K562 (cell line): ENCODE measurements at regions not wholly inside any gene's neighbourhood (a gene's known extent, or its start where the extent isn't known, plus 50 kb on each side); places are given as distances from the start of the nearest gene placed in this dataset.

ENCODE experiments used
- ATAC-seq: fragments of 200-7000 bp; cut with Tn5 transposase; 3 replicates; pipeline ENCODE4 v1.9.1; 2020; ENCODE audit warnings: moderate library complexity
- BruUV-seq: library from RNA; stranded (reverse); fragments of 400-500 nt; replicated peaks from 2 replicates; lab custom pipeline; 2021; lab: Mats Ljungman, UMichigan
- CTCF ChIA-PET: fragments of 300-600 bp; formaldehyde crosslinking; extraction: SDS; loops from one replicate; lab custom pipeline; 2021; ENCODE audit warnings: low intra/inter-chr PET ratio; lab: Yijun Ruan, JAX
- POLR2A ChIA-PET: fragments of 300-600, 350-650 bp; sonication (Branson Sonifier 250); formaldehyde crosslinking; extraction: SDS; loops from one replicate; lab custom pipeline; 2021; ENCODE audit warnings: antibody characterized with exemption, inconsistent platforms; lab: Yijun Ruan, JAX
- DNase-seq, 4 experiments: peaks; one replicate each; pipeline versions ENCODE4 v3.0.0 to v3.0.0-alpha.2; 2011 to 2018; ENCODE audit warnings: low spot score in 3 of 4, mixed read lengths in 3 of 4; ENCODE audit errors: extremely low read depth in 1 of 4
- FAIRE-seq: peaks from 2 replicates; lab custom pipeline; 2011; peaks lifted over from hg19 to GRCh38; lab: Jason Lieb, UNC
- H2AFZ ChIP-seq: 2 replicates; pipeline ENCODE4 v1.6.0; 2011; ENCODE audit warnings: low read depth, low read length, control low read depth, inconsistent platforms
- H3K27ac ChIP-seq: fragments of 200-600 bp; 3 replicates; pipeline ENCODE4 v1.8.0; 2011; ENCODE audit warnings: low read depth, mild to moderate bottlenecking, control low read depth, inconsistent platforms, low read length, moderate library complexity, mixed read lengths; ENCODE audit errors: extremely low read depth
- H3K27me3 ChIP-seq, 2 experiments: fragments of 300-600 bp in 1 of 2; 2 replicates in 1 of 2; 3 replicates in 1 of 2; pipeline versions ENCODE4 v1.6.0 to v1.8.0; 2011; ENCODE audit warnings: inconsistent platforms in 2 of 2, low read length in 2 of 2, mild to moderate bottlenecking in 1 of 2, mixed read lengths in 1 of 2, moderate library complexity in 1 of 2; ENCODE audit not compliant: control insufficient read depth in 2 of 2, insufficient read depth in 2 of 2
- H3K36me3 ChIP-seq: fragments of 300-600 bp; 3 replicates; pipeline ENCODE4 v1.8.0; 2011; ENCODE audit warnings: mild to moderate bottlenecking, low read length, inconsistent platforms; ENCODE audit not compliant: control insufficient read depth, insufficient read depth
- H3K4me1 ChIP-seq, 2 experiments: fragments of 200-600 bp in 1 of 2; replicated peaks in 1 of 2; 2 replicates in 1 of 2; 3 replicates in 1 of 2; pipeline versions ENCODE4 v1.5.1 to v1.8.0; 2011; ENCODE audit warnings: inconsistent platforms in 2 of 2, low read length in 2 of 2, mild to moderate bottlenecking in 1 of 2, mixed read lengths in 1 of 2, moderate library complexity in 1 of 2; ENCODE audit not compliant: control insufficient read depth in 2 of 2, insufficient read depth in 2 of 2
- H3K4me2 ChIP-seq: 2 replicates; pipeline ENCODE4 v1.6.1; 2011; ENCODE audit warnings: low read length, control low read depth, inconsistent platforms, mixed read lengths; ENCODE audit not compliant: insufficient read depth
- H3K4me3 ChIP-seq: fragments of 200-600 bp; sonication (generic), shearing (Covaris generic); 2 replicates; pipeline ENCODE4 v1.5.1; 2016; ENCODE audit warnings: control low read depth, inconsistent platforms
- H3K79me2 ChIP-seq: fragments of 200-600 bp; 3 replicates; pipeline ENCODE4 v1.8.0; 2011; ENCODE audit warnings: low read length, inconsistent platforms; ENCODE audit not compliant: control insufficient read depth, insufficient read depth
- H3K9ac ChIP-seq, 2 experiments: 2 replicates each; pipeline versions ENCODE4 v1.6.0 to v1.6.1; 2011; ENCODE audit warnings: low read depth in 2 of 2, low read length in 2 of 2, control low read depth in 1 of 2, inconsistent platforms in 1 of 2, mild to moderate bottlenecking in 1 of 2, mixed read lengths in 1 of 2; ENCODE audit not compliant: insufficient read depth in 1 of 2
- H3K9me1 ChIP-seq: one replicate; pipeline ENCODE4 v1.6.0; 2011; ENCODE audit warnings: inconsistent platforms, mild to moderate bottlenecking, low read length, moderate library complexity; ENCODE audit not compliant: control insufficient read depth, insufficient read depth
- H3K9me3 ChIP-seq: replicated peaks from 2 replicates; pipeline ENCODE4 v1.5.1; 2011; ENCODE audit warnings: low read depth, low read length, inconsistent platforms; ENCODE audit not compliant: control insufficient read depth, insufficient read depth
- H4K20me1 ChIP-seq: replicated peaks from 2 replicates; pipeline ENCODE4 v1.6.1; 2011; ENCODE audit warnings: low read length, inconsistent platforms, mixed read lengths; ENCODE audit not compliant: control insufficient read depth, insufficient read depth
- ARID2 ChIP-seq: fragments of 450-650 bp; IDR thresholded peaks from 2 replicates; pipeline ENCODE4 v1.6.1; 2017; ENCODE audit warnings: antibody characterized with exemption, mild to moderate bottlenecking
- GABPB2 ChIP-seq: fragments of 250-450 bp; sonication (Bioruptor Pico); conservative IDR thresholded peaks from 2 replicates; pipeline ENCODE4 v1.5.1; 2021; ENCODE audit warnings: mild to moderate bottlenecking
- KLF6 ChIP-seq: fragments of 250-450 bp; sonication (Bioruptor Pico); IDR thresholded peaks from 2 replicates; pipeline ENCODE4 v1.4.0; 2020; ENCODE audit warnings: mild to moderate bottlenecking, moderate library complexity, borderline replicate concordance
- MAFG ChIP-seq: fragments of 450-650 bp; conservative IDR thresholded peaks from 2 replicates; pipeline ENCODE4 v1.6.1; 2016; ENCODE audit warnings: missing genetic modification characterization, missing compliant biosample characterization
- MTA3 ChIP-seq: fragments of 450-650 bp; formaldehyde crosslinking; IDR thresholded peaks from 2 replicates; pipeline ENCODE4 v1.6.1; 2017; ENCODE audit warnings: mild to moderate bottlenecking, borderline replicate concordance
- NFATC3 ChIP-seq: fragments of 450-650 bp; IDR thresholded peaks from 2 replicates; pipeline ENCODE4 v1.6.1; 2017; ENCODE audit warnings: mild to moderate bottlenecking
- NR4A1 ChIP-seq, 2 experiments: fragments of 250-450 bp in 1 of 2; fragments of 450-650 bp in 1 of 2; sonication (Bioruptor Pico) in 1 of 2; IDR thresholded peaks; 2 replicates each; pipeline versions ENCODE4 v1.4.0 to v1.6.1; 2016 to 2020; ENCODE audit warnings: mild to moderate bottlenecking in 2 of 2, missing compliant biosample characterization in 1 of 2, missing genetic modification characterization in 1 of 2, moderate library complexity in 1 of 2
- RBM15 ChIP-seq: fragments of 200-400 bp; formaldehyde crosslinking; IDR thresholded peaks from 2 replicates; pipeline ENCODE4 v1.6.1; 2018; ENCODE audit warnings: mild to moderate bottlenecking, low read length, moderate library complexity; ENCODE audit not compliant: insufficient read depth
- RBM17 ChIP-seq: fragments of 200-400 bp; formaldehyde crosslinking; IDR thresholded peaks from 2 replicates; pipeline ENCODE4 v1.6.1; 2017; ENCODE audit warnings: low read depth, mild to moderate bottlenecking, low read length, borderline replicate concordance
- SMAD2 ChIP-seq: fragments of 150-350 bp; IDR thresholded peaks from 2 replicates; pipeline ENCODE4 v1.6.1; 2014; ENCODE audit warnings: low read depth, mild to moderate bottlenecking, low read length
- U2AF2 ChIP-seq: fragments of 200-400 bp; formaldehyde crosslinking; optimal IDR thresholded peaks from 2 replicates; pipeline ENCODE3; 2017; ENCODE audit warnings: low read depth, mild to moderate bottlenecking, low read length
- USF1 ChIP-seq: sonication (generic); formaldehyde crosslinking; IDR thresholded peaks from 2 replicates; pipeline ENCODE4 v1.9.0; 2022; ENCODE audit warnings: mild to moderate bottlenecking, missing genetic modification reagents
- ZNF12 ChIP-seq: sonication (generic); formaldehyde crosslinking; IDR thresholded peaks from 2 replicates; pipeline ENCODE4 v1.4.0; 2020; ENCODE audit warnings: mild to moderate bottlenecking, missing genetic modification reagents
- ZNF696 ChIP-seq: fragments of 250-450 bp; sonication (Bioruptor Pico); conservative IDR thresholded peaks from 2 replicates; pipeline ENCODE4 v1.4.0; 2020; ENCODE audit warnings: mild to moderate bottlenecking, moderate library complexity
- WGBS: fragments of 100-300 bp; shearing (Covaris generic); methylation state at CpG from one replicate; pipeline ENCODE4 v1.1.6; 2016; ENCODE audit warnings: low coverage, mixed read lengths; ENCODE audit not compliant: insufficient coverage; ENCODE audit errors: missing lambda C conversion rate; 5-methylcytosine and 5-hydroxymethylcytosine counted together
- in situ Hi-C: fragments of 300-500 bp; cut with MboI; formaldehyde crosslinking; loops from 4 replicates; pipeline ENCODE4 v1.15.0; 2018; ENCODE audit warnings: inconsistent platforms, mixed read lengths
- intact Hi-C: fragments of 100-400 bp; cut with micrococcal nuclease; formaldehyde crosslinking; loops from 2 replicates; pipeline ENCODE4 v1.14.2; 2022
- TF ChIP-seq, protein P1 (sequence below): fragments of 250-450 bp; sonication (Bioruptor Pico); IDR thresholded peaks from 2 replicates; pipeline ENCODE4 v1.5.0; 2022; ENCODE audit warnings: mild to moderate bottlenecking
- TF ChIP-seq, protein P2 (sequence below): fragments of 250-450 bp; sonication (Bioruptor Pico); IDR thresholded peaks from 2 replicates; pipeline ENCODE4 v1.8.0; 2021; ENCODE audit warnings: borderline replicate concordance, mild to moderate bottlenecking, moderate library complexity; ENCODE audit not compliant: poor library complexity, severe bottlenecking
- TF ChIP-seq, protein P3 (sequence below): sonication (generic); formaldehyde crosslinking; IDR thresholded peaks from 2 replicates; pipeline ENCODE4 v1.8.1; 2022; ENCODE audit warnings: missing genetic modification reagents

- Histone ChIP-seq H3K9me3 (no peaks in the 10 kb centered on the region; the same call in 1 of the 2 replicates), H3K4me2 (no peak overlapping the region), H3K79me2 (no peaks in the 10 kb centered on the region), H3K36me3 (no peaks in the 10 kb centered on the region), H3K9ac (no peak overlapping the region), H2AFZ (no peak overlapping the region), H3K4me3 (no peak overlapping the region), H4K20me1 (no peaks in the 10 kb centered on the region), H3K27ac (no peak overlapping the region), H3K27me3 (no peaks in the 10 kb centered on the region), H3K4me1 (no peaks in the 10 kb centered on the region), H3K9me1 (no peaks in the 10 kb centered on the region)
- ATAC-seq: no peak
- POLR2A ChIA-PET: no interaction called here
- TF ChIP-seq ZNF12 (CRISPR knock-in tag) (no peak), KLF6 (CRISPR knock-in tag) (no peak), NFATC3 (no peak), MTA3 (no peak), GABPB2 (no peak), ARID2 (no peak), U2AF2 (no peak), RBM17 (no peak), MAFG (tag) (no peak), RBM15 (no peak), USF1 (CRISPR knock-in tag) (no peak), NR4A1 (CRISPR knock-in tag; IDR thresholded peaks at IDR 0.05) (no peak), NR4A1 (tag; IDR thresholded peaks at IDR 0.05) (no peak), SMAD2 (no peak), ZNF696 (CRISPR knock-in tag) (no peak)
- TF ChIP-seq, protein P1, sequence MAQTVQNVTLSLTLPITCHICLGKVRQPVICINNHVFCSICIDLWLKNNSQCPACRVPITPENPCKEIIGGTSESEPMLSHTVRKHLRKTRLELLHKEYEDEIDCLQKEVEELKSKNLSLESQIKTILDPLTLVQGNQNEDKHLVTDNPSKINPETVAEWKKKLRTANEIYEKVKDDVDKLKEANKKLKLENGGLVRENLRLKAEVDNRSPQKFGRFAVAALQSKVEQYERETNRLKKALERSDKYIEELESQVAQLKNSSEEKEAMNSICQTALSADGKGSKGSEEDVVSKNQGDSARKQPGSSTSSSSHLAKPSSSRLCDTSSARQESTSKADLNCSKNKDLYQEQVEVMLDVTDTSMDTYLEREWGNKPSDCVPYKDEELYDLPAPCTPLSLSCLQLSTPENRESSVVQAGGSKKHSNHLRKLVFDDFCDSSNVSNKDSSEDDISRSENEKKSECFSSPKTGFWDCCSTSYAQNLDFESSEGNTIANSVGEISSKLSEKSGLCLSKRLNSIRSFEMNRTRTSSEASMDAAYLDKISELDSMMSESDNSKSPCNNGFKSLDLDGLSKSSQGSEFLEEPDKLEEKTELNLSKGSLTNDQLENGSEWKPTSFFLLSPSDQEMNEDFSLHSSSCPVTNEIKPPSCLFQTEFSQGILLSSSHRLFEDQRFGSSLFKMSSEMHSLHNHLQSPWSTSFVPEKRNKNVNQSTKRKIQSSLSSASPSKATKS (CRISPR knock-in tag): no peak
- TF ChIP-seq, protein P2, sequence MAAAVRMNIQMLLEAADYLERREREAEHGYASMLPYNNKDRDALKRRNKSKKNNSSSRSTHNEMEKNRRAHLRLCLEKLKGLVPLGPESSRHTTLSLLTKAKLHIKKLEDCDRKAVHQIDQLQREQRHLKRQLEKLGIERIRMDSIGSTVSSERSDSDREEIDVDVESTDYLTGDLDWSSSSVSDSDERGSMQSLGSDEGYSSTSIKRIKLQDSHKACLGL (CRISPR knock-in tag): no peak
- TF ChIP-seq, protein P3, sequence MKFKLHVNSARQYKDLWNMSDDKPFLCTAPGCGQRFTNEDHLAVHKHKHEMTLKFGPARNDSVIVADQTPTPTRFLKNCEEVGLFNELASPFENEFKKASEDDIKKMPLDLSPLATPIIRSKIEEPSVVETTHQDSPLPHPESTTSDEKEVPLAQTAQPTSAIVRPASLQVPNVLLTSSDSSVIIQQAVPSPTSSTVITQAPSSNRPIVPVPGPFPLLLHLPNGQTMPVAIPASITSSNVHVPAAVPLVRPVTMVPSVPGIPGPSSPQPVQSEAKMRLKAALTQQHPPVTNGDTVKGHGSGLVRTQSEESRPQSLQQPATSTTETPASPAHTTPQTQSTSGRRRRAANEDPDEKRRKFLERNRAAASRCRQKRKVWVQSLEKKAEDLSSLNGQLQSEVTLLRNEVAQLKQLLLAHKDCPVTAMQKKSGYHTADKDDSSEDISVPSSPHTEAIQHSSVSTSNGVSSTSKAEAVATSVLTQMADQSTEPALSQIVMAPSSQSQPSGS (CRISPR knock-in tag): no peak
- CTCF ChIA-PET: no interaction called here
- in situ Hi-C loops: no loop called here
- no TSS peak for BruUV-seq
- intact Hi-C loops: no loop called here
- no peak for DNase-seq
- no peak for FAIRE-seq
- WGBS: 5% methylated on average over 7 of the region's 7 CpGs
These were observed 1120.5 kb downstream of the ADGRL3 start for GRCh38 chr4:62320612-62321011.
